ENCODE measurements at regions not wholly inside any gene's neighbourhood (a gene's known extent, or its start where the extent isn't known, plus 50 kb on each side); places are given as distances from the start of the nearest gene placed in this dataset.
"Not testable (repeated sequence)": the region's sequence is repeated elsewhere in the genome, so short reads cannot be mapped to it uniquely, and the experiment has no call there.

DNA sequence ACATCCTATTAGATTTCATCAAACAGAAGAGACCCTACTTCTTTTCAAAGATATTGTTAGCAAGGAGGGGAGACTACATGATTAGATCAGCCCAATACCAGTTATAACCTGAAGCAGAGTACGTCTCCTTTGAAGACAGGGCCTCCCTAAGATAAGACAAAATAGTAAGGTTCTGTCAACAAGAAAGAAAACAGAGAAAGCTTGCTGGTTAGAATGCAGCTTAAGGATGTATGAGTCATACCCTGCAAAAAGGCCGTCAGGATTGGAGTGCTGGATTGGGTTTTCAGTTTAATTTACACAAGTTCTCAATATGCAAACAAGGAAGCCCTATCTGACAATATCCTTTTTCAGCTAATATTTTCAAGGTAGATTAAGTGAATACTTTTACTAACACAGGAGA lies 1581.2 kb upstream of the WWC1 start:
- DNase-seq (ENCODE audit: low read depth in 2 of 2), result no peak

DNA sequence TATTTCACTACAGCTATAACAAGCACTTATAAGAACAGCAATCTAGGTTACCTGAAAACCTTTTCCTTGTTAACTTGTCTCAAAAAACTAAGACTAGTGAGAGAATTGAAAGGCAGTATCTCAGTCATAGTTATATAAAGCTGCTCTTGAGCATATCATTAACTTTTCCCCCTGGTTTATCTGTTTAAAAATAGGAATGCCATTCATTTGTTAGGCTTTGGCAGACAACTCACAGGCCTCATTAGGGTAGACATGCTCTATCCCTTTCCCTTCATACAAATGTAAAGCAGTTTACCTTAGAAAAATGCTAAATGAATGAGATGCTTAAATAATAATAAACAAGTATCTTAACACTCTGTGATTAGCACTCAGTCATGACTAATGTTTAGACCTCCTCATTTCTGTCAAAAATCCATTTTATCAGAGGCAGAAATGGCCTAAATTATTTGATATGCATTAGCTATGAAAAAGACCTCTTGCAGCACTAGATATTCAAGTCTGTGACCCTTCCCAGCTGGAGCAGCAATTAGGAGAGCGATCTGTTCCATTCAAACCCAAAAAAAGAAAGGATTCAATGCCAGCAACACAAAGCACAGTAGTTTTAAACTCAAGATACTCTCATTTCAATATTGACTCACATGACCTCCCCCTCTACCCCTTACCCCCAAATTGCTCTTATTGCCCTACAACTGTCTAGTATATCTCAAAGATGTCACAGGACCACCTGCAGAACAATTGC lies 1578.8 kb upstream of the WWC1 start:
- DNase-seq (ENCODE audit: low read depth in 2 of 2), result no peak

DNA sequence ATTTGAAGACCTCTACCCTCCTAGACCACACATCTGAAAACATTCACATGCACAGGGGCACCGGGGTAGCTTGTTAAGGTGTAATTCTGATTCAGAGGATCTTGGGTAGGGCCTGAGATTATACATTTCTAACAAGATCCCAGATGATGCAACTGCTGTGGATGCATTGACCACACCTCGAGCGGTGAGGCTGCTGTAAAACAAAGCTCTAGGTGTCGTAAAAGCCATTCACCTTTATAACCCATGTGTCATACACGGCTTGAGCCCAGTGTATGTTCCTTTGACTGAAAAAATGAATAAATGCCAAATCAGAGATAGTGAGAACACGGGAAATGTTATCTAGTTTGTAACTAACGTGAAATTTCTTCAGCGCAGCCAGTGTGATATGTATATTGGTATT lies 1578.2 kb upstream of the WWC1 start:
- DNase-seq (ENCODE audit: low read depth in 2 of 2), result no peak

DNA sequence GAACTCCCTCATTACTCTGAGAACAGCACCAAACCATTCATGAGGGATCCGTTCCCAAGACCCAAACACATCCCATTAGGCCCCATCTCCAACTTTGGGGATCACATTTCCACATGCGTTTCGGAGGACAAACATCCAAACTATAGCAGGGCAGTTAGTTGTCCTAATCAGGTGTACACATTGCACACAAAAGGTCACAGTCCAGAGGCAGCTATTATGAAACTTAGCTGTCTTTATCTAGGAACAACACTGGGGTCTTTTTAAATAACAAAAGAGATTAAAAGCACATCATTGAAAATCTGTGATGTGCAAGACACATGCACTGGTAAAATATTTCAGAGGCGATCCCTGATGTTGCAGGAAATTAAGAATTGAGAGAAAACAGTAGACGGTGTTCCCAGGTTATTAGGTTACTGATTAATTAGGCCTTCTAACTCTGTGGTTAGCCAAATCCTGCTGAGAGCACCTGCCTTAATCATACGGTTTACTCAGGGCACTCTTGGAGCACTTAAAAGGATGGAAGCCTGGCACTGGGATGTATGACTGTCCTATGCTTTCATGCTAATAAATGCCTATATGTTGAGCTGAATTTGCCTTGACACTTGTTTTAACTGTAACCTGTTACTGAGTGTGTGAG lies 1574.5 kb upstream of the WWC1 start:
- no peak for DNase-seq (ENCODE audit: low read depth in 2 of 2)

GRCh38 chr5:166719991-166720390 lies 1571.5 kb upstream of the WWC1 start:
- DNase-seq (ENCODE audit: low read depth in 2 of 2), result no peak

- DNase-seq (ENCODE audit: low read depth in 2 of 2), result no peak
These were observed 1568.5 kb upstream of the WWC1 start for GRCh38 chr5:166722939-166723338.

DNA sequence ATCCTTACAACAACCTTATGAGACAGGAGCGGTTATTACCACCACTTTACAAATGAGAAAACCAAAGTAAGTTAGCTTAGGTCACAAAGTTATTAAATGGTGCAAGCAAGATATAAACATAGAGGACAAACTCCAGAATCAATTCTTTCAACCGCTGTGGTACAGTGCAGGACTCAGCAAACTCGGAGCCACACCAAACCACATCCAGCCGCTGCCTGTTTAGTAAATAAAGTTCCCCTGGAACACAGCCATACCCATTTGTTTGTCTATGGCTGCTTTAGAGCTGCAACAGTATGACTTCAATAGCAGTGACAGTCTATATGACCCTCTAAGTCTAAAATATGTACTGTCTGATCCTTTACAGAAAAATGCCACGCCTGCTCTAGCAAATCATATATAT lies 1567.2 kb upstream of the WWC1 start:
- DNase-seq (ENCODE audit: low read depth in 2 of 2), result no peak

- no peak for DNase-seq (ENCODE audit: low read depth in 2 of 2)
These were observed 1565.9 kb upstream of the WWC1 start for GRCh38 chr5:166725593-166725992.

GRCh38 chr5:166726406-166726805 lies 1565.0 kb upstream of the WWC1 start:
- DNase-seq (ENCODE audit: low read depth in 2 of 2), result no peak

DNA sequence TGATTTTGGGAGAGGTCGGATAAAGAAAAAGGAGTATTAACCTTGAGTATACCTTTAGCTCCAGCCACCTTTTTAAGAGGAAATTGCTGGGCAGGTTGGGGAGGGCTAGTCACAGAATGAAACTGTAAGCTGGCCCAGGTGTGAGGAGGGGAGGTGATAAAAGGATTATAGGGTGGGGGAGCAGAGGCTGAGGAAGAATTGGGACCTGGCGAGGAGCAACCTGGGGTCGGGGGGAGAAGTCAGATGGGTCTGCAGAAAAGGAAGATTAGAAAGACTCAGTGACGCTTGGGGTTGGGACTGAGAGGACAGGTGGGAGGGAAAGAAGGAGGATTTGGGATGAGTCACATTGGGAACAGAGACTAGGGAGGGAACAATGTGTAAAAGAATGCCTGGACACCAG lies 1548.5 kb upstream of the WWC1 start:
- not testable (repeated sequence) for DNase-seq (ENCODE audit: low read depth in 2 of 2)

- no peak for DNase-seq (ENCODE audit: low read depth in 2 of 2)
These were observed 1544.9 kb upstream of the WWC1 start for GRCh38 chr5:166746506-166746905.

DNA sequence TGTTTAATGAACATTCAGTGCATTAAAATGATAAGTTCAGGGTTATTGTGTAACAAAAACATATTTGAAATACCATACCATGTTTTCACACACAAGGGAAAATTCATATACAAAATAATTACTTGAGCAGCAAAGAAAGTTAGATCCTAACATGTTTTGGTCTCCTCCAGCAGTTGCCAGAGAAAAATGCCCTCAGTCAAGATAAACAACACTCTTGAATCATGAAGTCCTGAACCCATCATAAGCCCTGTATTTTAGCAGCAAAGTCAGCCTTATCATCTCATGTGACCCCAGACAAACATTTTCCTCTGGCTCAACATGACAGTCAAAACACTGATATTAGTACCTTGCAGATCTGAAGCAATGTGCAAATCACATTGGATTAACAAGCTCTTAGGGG lies 1541.1 kb upstream of the WWC1 start:
- no peak for DNase-seq (ENCODE audit: low read depth in 2 of 2)

- DNase-seq (ENCODE audit: low read depth in 2 of 2), result no peak
These were observed 1533.3 kb upstream of the WWC1 start for GRCh38 chr5:166758151-166758550.

- no peak for DNase-seq (ENCODE audit: low read depth in 2 of 2)
These were observed 1523.6 kb upstream of the WWC1 start for GRCh38 chr5:166767858-166768257.

- DNase-seq (ENCODE audit: low read depth in 2 of 2), result no peak
These were observed 1522.9 kb upstream of the WWC1 start for GRCh38 chr5:166768536-166768935.

- DNase-seq (ENCODE audit: low read depth in 2 of 2), result no peak
These were observed 1518.7 kb upstream of the WWC1 start for GRCh38 chr5:166772770-166773169.

DNA sequence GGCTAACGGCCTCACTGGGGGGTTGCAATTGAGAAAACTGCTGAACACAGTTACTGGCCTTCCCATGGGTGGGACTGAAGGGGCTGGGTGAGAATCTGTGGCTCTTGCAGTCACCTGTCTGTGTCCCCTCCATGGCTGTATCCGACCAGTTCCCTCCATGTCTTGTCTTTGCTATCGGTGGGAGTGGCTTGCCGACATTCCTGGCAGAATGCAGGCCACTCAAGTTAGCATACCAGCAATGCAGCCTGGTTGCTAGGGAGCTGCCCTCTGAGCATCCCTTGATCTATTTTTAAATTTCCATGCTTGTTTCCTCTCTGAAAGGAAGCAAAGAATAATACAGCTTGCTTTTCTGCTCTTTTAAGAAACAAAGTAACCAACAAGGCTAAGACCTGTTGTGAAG lies 1509.7 kb upstream of the WWC1 start:
- no peak for DNase-seq (ENCODE audit: low read depth in 2 of 2)

DNA sequence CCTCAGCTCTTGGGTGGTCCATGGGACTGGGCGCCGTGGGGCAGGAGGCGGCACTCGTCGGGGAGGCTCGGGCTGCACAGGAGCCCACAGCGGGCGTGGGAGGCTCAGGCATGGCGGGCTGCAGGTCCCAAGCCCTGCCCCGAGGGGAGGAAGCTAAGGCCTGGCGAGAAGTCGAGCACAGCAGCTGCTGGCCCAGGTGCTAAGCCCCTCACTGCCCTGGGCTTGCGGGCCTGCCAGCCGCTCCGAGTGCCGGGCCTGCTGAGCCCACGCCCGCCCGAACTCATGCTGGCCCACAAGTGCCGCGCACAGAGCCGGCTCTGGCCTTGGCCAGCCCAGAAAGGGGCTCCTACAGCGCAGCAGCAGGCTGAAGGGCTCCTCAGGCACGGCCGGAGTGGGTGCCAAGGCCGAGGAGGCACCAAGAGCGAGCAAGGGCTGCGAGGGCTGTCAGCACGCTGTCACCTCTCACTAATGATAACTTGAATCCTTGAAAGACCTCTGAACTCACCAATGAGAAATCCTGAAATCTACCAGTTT lies 1506.8 kb upstream of the WWC1 start:
- no peak for DNase-seq (ENCODE audit: low read depth in 2 of 2)

DNA sequence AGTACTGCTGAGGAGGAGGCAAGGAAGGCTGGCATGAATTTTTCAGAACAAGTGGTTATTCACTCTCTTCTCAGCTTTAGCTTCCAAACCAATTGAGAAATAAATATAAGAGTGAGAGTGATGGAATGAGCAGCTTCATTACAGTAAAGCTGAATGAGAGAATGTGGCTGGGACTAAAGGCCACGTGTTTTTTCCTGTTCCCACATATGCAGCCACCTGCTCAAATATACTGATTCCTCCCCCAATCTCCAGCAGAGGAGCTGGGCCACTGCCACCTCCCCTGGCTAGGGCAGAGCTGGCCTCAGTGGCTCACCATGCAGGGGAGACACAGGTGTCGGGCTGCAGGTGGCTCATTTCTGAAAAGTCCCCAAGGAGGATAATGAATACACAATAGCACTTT lies 1505.3 kb upstream of the WWC1 start:
- no peak for DNase-seq (ENCODE audit: low read depth in 2 of 2)

GRCh38 chr5:166786889-166787288 lies 1504.6 kb upstream of the WWC1 start:
- no peak for DNase-seq (ENCODE audit: low read depth in 2 of 2)

- DNase-seq (ENCODE audit: low read depth in 2 of 2), result no peak
These were observed 1503.4 kb upstream of the WWC1 start for GRCh38 chr5:166788050-166788449.

DNA sequence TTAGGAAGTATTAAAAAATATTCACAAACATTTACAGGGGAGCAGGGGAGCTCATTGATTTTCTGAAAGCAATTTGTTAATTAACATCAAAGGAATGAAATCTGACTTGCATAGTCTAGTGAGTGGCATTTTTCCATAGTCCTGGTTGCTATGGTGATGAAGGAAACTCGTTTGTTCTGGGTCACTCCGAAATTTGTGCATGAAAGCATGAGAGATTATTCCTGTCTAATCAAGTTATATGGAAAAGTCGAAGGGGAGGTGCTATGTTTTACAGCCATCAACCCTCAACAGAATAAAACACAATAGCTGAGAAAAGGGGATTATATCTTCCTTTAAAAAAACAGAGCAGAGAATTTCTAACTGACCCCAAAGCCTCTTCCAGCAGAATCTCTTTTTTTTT lies 1495.7 kb upstream of the WWC1 start:
- DNase-seq (ENCODE audit: low read depth in 2 of 2), result no peak

DNA sequence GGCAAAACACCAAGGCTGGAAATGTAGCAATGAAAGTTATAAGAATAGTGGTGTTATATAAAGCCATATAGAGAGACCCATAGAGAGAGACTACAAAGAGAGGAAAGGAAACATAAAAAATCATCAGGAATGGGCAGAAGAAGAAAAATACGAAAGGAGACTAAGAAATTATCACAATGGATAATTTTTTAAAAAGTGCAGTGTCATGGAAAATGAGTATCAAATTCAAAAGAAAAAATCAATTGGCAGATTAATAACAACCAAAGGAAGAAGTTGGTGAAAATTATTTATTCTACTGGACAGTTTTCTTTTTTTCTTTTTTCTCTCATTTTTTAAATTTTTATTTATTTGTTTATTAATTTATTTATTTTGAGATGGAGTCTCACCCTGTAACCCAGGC lies 1488.4 kb upstream of the WWC1 start:
- DNase-seq (ENCODE audit: low read depth in 2 of 2), result no peak

GRCh38 chr5:166804223-166804622 lies 1487.2 kb upstream of the WWC1 start:
- DNase-seq (ENCODE audit: low read depth in 2 of 2), result not testable (repeated sequence)

Data from stimulated activated CD4-positive, alpha-beta T cell treated with anti-CD3 and anti-CD28 coated beads, Interleukin-1b, Interleukin-23, amount 100 ng/mL, for 4 hours (primary cell).